ENCODE measurements at regions not wholly inside any gene's neighbourhood (a gene's known extent, or its start where the extent isn't known, plus 50 kb on each side); places are given as distances from the start of the nearest gene placed in this dataset.
"Not testable (repeated sequence)": the region's sequence is repeated elsewhere in the genome, so short reads cannot be mapped to it uniquely, and the experiment has no call there.

GRCh38 chr3:137304313-137305056 lies 346.7 kb downstream of the IL20RB start:
- DNase-seq: no peak

GRCh38 chr3:137324114-137324513 lies 366.3 kb downstream of the IL20RB start:
- no peak for DNase-seq

- DNase-seq: no peak
Measured at GRCh38 chr3:137325170-137325569, 367.4 kb downstream of the IL20RB start.

GRCh38 chr3:137325934-137326333 lies 368.2 kb downstream of the IL20RB start:
- DNase-seq: no peak

DNA sequence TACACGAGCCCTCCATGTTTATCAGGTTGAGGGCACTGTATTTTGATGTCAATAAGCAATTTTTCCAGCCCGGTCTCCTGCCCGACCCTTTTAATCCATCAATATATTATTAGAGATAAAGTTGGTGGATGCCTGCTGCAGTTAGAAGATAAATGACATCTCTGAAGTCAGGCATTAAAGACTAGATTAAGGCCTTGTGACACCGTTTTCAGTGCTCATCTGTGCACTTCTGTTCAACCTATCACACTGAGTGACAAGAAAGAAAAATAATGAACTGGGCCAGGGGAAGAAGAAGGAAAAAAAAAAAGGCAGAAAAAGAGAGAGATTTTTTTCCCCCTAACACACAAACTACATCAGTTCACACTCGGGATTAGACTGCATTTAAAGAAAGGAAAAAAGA lies 371.8 kb downstream of the IL20RB start:
- no peak for DNase-seq

DNA sequence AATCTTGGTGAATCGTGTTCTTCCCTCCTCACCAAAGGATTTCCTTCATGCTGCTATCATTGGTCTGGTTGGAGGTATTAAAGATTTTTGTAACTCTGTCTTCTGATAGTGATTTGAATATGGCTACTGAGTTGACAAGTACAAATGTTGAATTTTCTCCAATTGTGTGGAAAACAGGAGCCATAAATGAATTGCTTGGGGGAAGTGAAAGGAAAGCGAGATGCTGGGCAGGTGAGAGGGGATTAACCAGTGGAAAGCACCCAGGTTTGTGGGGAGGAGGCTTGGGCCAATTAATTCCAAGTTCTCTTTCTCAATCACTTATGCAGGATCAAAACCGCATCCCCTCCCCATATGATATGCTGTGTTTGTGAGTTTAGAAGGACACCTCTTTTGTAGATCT lies 372.5 kb downstream of the IL20RB start:
- DNase-seq: no peak

DNA sequence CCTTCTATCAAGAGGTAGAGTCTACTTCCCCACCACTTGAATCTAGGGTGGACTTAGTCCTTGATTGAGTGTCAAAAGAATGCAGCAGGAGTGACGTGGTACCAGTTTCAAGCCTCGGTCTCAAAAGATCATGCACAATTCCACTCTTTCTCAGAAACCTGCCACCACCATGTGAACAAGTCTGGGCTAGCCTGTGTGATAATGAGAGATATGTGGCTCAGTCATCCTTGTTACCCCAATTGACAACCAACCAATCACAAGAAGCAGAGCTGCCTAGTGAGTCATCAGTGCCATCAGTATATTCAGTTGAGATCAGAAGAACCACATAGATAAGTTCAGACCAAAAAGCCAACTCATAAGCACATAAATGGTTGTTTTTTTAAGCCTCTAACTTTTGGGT lies 374.5 kb downstream of the IL20RB start:
- no peak for DNase-seq

DNA sequence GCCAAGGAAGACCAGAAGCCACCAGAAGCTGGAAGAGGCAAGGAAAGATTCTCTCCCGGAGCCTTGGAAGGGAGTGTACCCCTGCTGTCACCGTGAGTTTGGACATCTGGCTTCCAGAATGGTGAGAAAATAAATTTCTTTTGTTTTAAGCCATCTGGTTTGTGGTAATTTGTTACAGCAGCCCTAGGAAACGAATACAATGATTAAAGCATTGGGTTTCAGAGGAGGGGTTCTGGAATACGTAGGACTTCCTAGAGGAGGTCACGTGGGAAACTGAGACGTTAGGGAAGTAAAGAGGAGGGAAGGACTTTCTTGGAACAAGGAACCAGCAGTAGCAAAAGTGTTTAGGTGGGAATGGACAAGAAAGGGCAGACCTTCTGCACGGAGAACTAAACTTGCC lies 377.7 kb downstream of the IL20RB start:
- no peak for DNase-seq

GRCh38 chr3:137338400-137338799 lies 380.6 kb downstream of the IL20RB start:
- DNase-seq: not testable (repeated sequence)

- no peak for DNase-seq
Measured at GRCh38 chr3:137343283-137343682, 385.5 kb downstream of the IL20RB start.

- DNase-seq: no peak
Measured at GRCh38 chr3:137347132-137347531, 389.3 kb downstream of the IL20RB start.

- no peak for DNase-seq
Measured at GRCh38 chr3:137347817-137348368, 390.1 kb downstream of the IL20RB start.

- DNase-seq: no peak
Measured at GRCh38 chr3:137348936-137349335, 391.2 kb downstream of the IL20RB start.

DNA sequence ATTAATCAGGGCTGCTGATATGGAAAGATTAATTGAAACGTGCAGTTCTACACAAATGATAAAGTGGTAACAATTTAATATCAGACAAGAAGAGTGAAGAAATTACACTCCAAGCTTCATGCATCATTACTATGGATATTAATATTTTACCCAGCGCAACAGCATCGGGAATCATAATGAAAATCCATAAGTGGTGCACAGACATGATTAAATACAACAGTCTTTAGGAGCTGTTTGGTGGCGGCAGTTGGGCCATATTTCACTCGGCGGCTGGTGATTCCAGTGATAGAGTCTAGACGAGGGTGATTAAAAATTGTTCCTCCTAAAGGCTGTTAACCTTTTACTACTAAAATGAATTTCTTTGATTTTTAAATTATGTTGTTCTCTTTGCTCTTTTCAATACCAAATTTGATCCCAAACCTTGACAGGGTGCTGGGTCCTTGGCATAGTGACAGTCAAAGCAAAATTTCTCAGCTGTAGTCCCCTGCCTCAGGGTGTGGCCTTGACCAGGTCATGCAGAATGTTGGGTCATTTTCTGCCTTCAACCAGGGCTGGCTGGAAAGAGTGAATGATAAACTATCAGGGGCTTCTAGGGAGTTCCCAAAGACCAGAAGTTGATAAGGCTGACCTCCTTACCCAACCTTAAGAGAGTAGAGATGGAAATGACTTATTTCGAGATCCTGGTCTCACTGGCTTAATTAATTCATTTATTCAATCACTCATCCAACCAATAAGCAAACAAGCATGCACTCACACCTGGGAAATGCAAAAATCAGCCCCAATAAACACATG lies 392.0 kb downstream of the IL20RB start:
- no peak for DNase-seq

DNA sequence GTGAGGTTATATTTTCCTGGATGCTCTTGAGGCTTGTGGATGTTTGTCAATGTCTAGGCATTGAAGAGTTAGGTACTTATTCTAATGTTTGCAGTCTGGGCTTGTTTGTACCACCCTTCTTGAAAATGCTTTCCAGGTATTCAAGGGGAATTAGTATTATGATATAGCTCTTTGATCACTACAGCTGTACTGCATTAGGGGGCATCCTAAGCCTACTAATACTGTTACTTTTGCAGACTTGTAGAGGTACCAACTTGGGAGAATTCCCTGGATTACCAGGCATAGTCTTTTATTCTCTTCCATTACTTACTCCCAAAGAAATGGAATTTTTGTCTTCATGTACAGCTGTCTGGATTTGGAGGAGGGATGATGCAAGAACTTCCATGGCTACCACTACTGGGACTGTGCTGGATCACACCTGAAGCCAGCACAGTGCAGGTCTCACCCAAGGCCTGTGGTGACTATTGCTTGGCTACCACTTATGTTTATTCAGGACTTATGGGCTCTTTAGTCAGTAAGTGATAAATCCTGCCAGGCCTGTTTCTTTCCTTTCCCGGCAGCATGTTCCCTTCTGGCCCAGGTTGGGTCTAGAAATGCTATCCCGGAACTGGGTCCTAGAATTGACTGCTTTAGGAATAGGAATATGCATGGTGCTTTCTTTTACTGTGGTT lies 402.9 kb downstream of the IL20RB start:
- no peak for DNase-seq

DNA sequence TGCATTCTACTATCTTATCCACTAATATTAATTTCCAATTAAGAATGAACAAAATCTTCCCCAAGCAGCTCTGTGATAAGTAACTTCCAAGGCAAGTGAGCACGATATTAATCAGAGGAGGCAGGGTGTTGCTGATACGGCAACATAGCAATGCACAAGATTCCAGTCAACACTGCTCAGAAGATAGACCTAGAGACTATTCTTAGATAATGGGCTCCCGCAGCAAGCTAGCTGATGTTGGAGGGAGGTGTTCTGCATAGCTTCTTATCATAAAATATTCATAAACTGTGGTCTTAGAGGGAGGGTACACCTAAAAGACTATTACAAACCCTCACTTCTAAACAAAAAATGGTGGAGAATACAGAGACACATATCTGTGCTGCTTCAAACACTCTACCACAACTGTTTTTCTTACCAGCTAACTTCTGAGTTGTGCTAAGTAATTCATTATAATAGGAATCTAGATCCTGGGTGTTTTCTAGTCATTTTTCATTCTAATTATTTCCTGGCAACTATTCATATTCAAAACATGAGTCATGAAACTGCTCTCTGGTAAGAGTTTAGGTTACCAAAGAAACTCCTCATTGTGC lies 382.0 kb upstream of the SOX14 start:
- DNase-seq: no peak

GRCh38 chr3:137385922-137386321 lies 378.2 kb upstream of the SOX14 start:
- DNase-seq: no peak

GRCh38 chr3:137409584-137409983 lies 354.5 kb upstream of the SOX14 start:
- DNase-seq: no peak

DNA sequence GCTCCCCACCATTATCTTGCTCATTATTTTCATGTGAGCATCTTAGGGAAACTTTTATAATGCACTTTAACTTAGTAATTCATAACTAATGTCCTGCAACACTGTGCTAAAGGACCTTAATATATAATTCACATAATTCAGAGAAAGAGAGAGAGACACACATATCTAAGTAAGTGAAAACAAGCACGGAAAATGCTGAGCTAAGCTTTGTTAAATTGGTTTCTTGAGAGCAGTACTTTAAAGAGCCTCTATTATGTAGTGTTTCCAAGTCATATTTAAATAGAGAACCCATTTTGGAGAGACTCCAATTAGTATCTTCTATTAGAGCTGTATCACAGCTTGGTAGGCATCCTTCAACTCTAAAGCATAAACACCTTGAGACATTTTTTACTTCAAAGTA lies 354.1 kb upstream of the SOX14 start:
- no peak for DNase-seq

GRCh38 chr3:137420198-137420995 lies 343.7 kb upstream of the SOX14 start:
- DNase-seq: no peak

GRCh38 chr3:137438561-137438960 lies 325.6 kb upstream of the SOX14 start:
- no peak for DNase-seq

- DNase-seq: no peak
Measured at GRCh38 chr3:137460944-137461343, 303.2 kb upstream of the SOX14 start.
